OCI-LY3 (cell line): ENCODE measurements at regions not wholly inside any gene's neighbourhood (a gene's known extent, or its start where the extent isn't known, plus 50 kb on each side); places are given as distances from the start of the nearest gene placed in this dataset.

Experiments used
- H2AFZ ChIP-seq: fragments of 200-600, 300-600 bp; shearing (Covaris generic); 2 replicates; pipeline ENCODE4 v1.6.0; 2014; ENCODE audit warnings: antibody characterized with exemption, low read depth, low read length
- H3K27ac ChIP-seq: fragments of 200-600, 300-600 bp; sonication (generic); 2 replicates; pipeline ENCODE4 v1.5.1; 2014; ENCODE audit warnings: mild to moderate bottlenecking, low read length, moderate library complexity, mixed read lengths
- H3K27me3 ChIP-seq: fragments of 200-600, 300-600 bp; sonication (generic); 2 replicates; pipeline ENCODE4 v1.6.1; 2014; ENCODE audit warnings: low read depth, low read length, mixed read lengths
- H3K36me3 ChIP-seq: fragments of 200-600, 300-600 bp; sonication (generic); replicated peaks from 2 replicates; pipeline ENCODE3; 2014; ENCODE audit warnings: low read depth, low read length, mixed read lengths
- H3K4me1 ChIP-seq: fragments of 300-600, 200-600 bp; sonication (generic); 2 replicates; pipeline ENCODE4 v1.6.1; 2014; ENCODE audit warnings: low read length, mixed read lengths
- H3K4me2 ChIP-seq: fragments of 200-600, 300-600 bp; sonication (generic); 2 replicates; pipeline ENCODE4 v1.6.1; 2014; ENCODE audit warnings: low read length, mixed read lengths
- H3K4me3 ChIP-seq: fragments of 300-600, 200-600 bp; sonication (generic); 2 replicates; pipeline ENCODE4 v1.5.1; 2014; ENCODE audit warnings: antibody characterized with exemption, mild to moderate bottlenecking, low read length, moderate library complexity
- H3K79me2 ChIP-seq: fragments of 300-600, 200-600 bp; shearing (Covaris generic); 2 replicates; pipeline ENCODE4 v1.6.1; 2014; ENCODE audit warnings: mild to moderate bottlenecking, low read length, mixed read lengths
- H3K9ac ChIP-seq: fragments of 300-600, 200-600 bp; shearing (Covaris generic); 2 replicates; pipeline ENCODE4 v1.6.0; 2014; ENCODE audit warnings: mild to moderate bottlenecking, low read length, moderate library complexity
- H3K9me3 ChIP-seq: fragments of 200-600, 300-600 bp; shearing (Covaris generic); 2 replicates; pipeline ENCODE4 v1.6.1; 2014; ENCODE audit warnings: low read length, mixed read lengths; ENCODE audit not compliant: insufficient read depth
- H4K20me1 ChIP-seq: fragments of 200-600, 300-600 bp; sonication (generic); 2 replicates; pipeline ENCODE4 v1.6.1; 2016; ENCODE audit warnings: low read length, mixed read lengths; ENCODE audit not compliant: insufficient read depth
- CTCF ChIP-seq: fragments of 200-600, 300-600 bp; sonication (generic); IDR thresholded peaks from 2 replicates; pipeline ENCODE4 v1.5.1; 2014; ENCODE audit warnings: antibody characterized with exemption, low read length, low read depth
- EZH2phosphoT487 ChIP-seq: fragments of 200-600 bp; shearing (Covaris generic); IDR thresholded peaks from 2 replicates; pipeline ENCODE4 v1.6.1; 2018; ENCODE audit warnings: antibody characterized with exemption, mixed run types, low read depth

GRCh38 chrX:7779644-7780043, 63.3 kb upstream of the VCX start:
- no peaks in the 10 kb centered on the region for H3K36me3 ChIP-seq
- H3K27ac ChIP-seq = no peak overlapping the region
- H3K9me3 ChIP-seq = no peaks in the 10 kb centered on the region
- H3K4me3 ChIP-seq = no peak overlapping the region
- no peaks in the 10 kb centered on the region for H3K79me2 ChIP-seq
- no peak for TF ChIP-seq EZH2phosphoT487
- no peaks in the 10 kb centered on the region for H4K20me1 ChIP-seq
- H3K9ac ChIP-seq = no peak overlapping the region
- no peak overlapping the region for H3K4me2 ChIP-seq
- H2AFZ ChIP-seq = no peak overlapping the region
- H3K4me1 ChIP-seq = no peaks in the 10 kb centered on the region
- no peaks in the 10 kb centered on the region for H3K27me3 ChIP-seq

- Histone ChIP-seq H3K27ac (no peak overlapping the region), H3K4me3 (no peak overlapping the region), H3K36me3 (no peaks in the 10 kb centered on the region), H4K20me1 (no peaks in the 10 kb centered on the region), H3K4me1 (no peaks in the 10 kb centered on the region), H3K9me3 (no peaks in the 10 kb centered on the region), H3K27me3 (no peaks in the 10 kb centered on the region), H3K4me2 (no peak overlapping the region), H3K79me2 (no peaks in the 10 kb centered on the region), H3K9ac (no peak overlapping the region), H2AFZ (no peak overlapping the region)
- TF ChIP-seq EZH2phosphoT487 (no peak), CTCF (no peak)
These were observed 67.0 kb upstream of the VCX start for GRCh38 chrX:7775987-7776386.

GRCh38 chrX:7771788-7772438, 71.1 kb upstream of the VCX start:
- H3K79me2 ChIP-seq = no peaks in the 10 kb centered on the region
- no peak overlapping the region for H3K9ac ChIP-seq
- H3K27ac ChIP-seq = no peak overlapping the region
- H3K9me3 ChIP-seq = no peaks in the 10 kb centered on the region
- no peak overlapping the region for H3K4me3 ChIP-seq
- no peaks in the 10 kb centered on the region for H3K4me1 ChIP-seq
- no peaks in the 10 kb centered on the region for H4K20me1 ChIP-seq
- no peaks in the 10 kb centered on the region for H3K27me3 ChIP-seq
- TF ChIP-seq CTCF = no peak
- no peak for TF ChIP-seq EZH2phosphoT487
- H2AFZ ChIP-seq = no peak overlapping the region
- no peaks in the 10 kb centered on the region for H3K36me3 ChIP-seq
- no peak overlapping the region for H3K4me2 ChIP-seq

GRCh38 chrX:7759830-7760229, 83.1 kb upstream of the VCX start:
- H3K27me3 ChIP-seq = no peaks in the 10 kb centered on the region
- TF ChIP-seq EZH2phosphoT487 = no peak
- no peak for TF ChIP-seq CTCF
- H3K4me1 ChIP-seq = no peaks in the 10 kb centered on the region
- no peaks in the 10 kb centered on the region for H4K20me1 ChIP-seq
- H2AFZ ChIP-seq = no peak overlapping the region
- no peak overlapping the region for H3K27ac ChIP-seq
- no peak overlapping the region for H3K4me3 ChIP-seq
- no peak overlapping the region for H3K4me2 ChIP-seq
- no peak overlapping the region for H3K9ac ChIP-seq
- no peaks in the 10 kb centered on the region for H3K79me2 ChIP-seq
- H3K9me3 ChIP-seq = no peaks in the 10 kb centered on the region
- no peaks in the 10 kb centered on the region for H3K36me3 ChIP-seq

- H3K4me1 ChIP-seq = no peaks in the 10 kb centered on the region
- H3K9me3 ChIP-seq = no peaks in the 10 kb centered on the region
- no peaks in the 10 kb centered on the region for H3K79me2 ChIP-seq
- H3K4me2 ChIP-seq = no peak overlapping the region
- H3K27me3 ChIP-seq = no peaks in the 10 kb centered on the region
- H4K20me1 ChIP-seq = no peaks in the 10 kb centered on the region
- H3K4me3 ChIP-seq = no peak overlapping the region
- TF ChIP-seq EZH2phosphoT487 (no peak), CTCF (no peak)
- no peaks in the 10 kb centered on the region for H3K36me3 ChIP-seq
- H2AFZ ChIP-seq = no peak overlapping the region
- H3K9ac ChIP-seq = no peak overlapping the region
- H3K27ac ChIP-seq = no peak overlapping the region
These were observed 96.1 kb upstream of the VCX start for GRCh38 chrX:7746856-7747255.
